Stomach (tissue), 8 donors: ENCODE measurements at regions not wholly inside any gene's neighbourhood (a gene's known extent, or its start where the extent isn't known, plus 50 kb on each side); places are given as distances from the start of the nearest gene placed in this dataset.

Experiments
- DNase-seq, 2 donors: peaks; one replicate each; pipeline versions ENCODE4 v3.0.0 to v3.0.0-alpha.2; 2013 to 2019
- H3K27ac ChIP-seq, 5 donors: fragments of 200-600 bp in 4 of 5; sonication (generic) in 4 of 5; one replicate each; pipeline ENCODE4 v1.5.1; 2013 to 2019; ENCODE audit warnings: mild to moderate bottlenecking in 1 of 5, moderate library complexity in 1 of 5
- H3K27me3 ChIP-seq, 3 donors: fragments of 200-600 bp; sonication (generic); one replicate each; pipeline ENCODE4 v1.5.1; 2017 to 2019; ENCODE audit warnings: mixed run types in 1 of 3
- H3K36me3 ChIP-seq, 4 donors: fragments of 200-600 bp; sonication (generic); 1 replicate in 3 of 4; 2 replicates in 1 of 4; pipeline ENCODE4 v1.5.1; 2016 to 2019
- H3K4me1 ChIP-seq, 4 donors: fragments of 200-600 bp; sonication (generic); one replicate each; pipeline ENCODE4 v1.5.1; 2016 to 2019
- H3K4me3 ChIP-seq, 4 donors: fragments of 200-600 bp; sonication (generic) in 3 of 4; one replicate each; pipeline ENCODE4 v1.5.1; 2016 to 2019; ENCODE audit warnings: mild to moderate bottlenecking in 1 of 4
- H3K9me3 ChIP-seq, 4 donors: fragments of 200-600 bp; sonication (generic); one replicate each; pipeline ENCODE4 v1.5.1; 2016 to 2019
- EP300 ChIP-seq: sonication (generic); formaldehyde crosslinking; IDR thresholded peaks from one replicate; pipeline ENCODE4 v1.6.1; 2017; ENCODE audit warnings: antibody characterized with exemption
- POLR2A ChIP-seq, 4 donors: fragments of 450-650 bp; IDR thresholded peaks; one replicate each; pipeline ENCODE4 v1.6.1; 2016; ENCODE audit warnings: antibody characterized with exemption in 4 of 4, control low read depth in 2 of 4, mild to moderate bottlenecking in 1 of 4, moderate library complexity in 1 of 4
- POLR2AphosphoS5 ChIP-seq, 3 donors: sonication (generic); formaldehyde crosslinking; IDR thresholded peaks; one replicate each; pipeline ENCODE4 v1.6.1; 2016; ENCODE audit warnings: antibody characterized with exemption in 3 of 3
- WGBS, 5 donors: extraction: QIAGEN DNeasy Blood & Tissue Kit in 3 of 5; methylation state at CpG; one replicate each; pipeline versions ENCODE4 v1.1.5 to v1.1.7; 2013 to 2018; 5-methylcytosine and 5-hydroxymethylcytosine counted together
- intact Hi-C: fragments of 100-400 bp; cut with DNase I; formaldehyde crosslinking; loops from one replicate; pipeline ENCODE4 v1.15.1; 2023; ENCODE audit warnings: low total_unique reads
- TF ChIP-seq, protein P1 (sequence below), 7 experiments: fragments of 450-650 bp in 4 of 7; fragments of 200-600 bp in 3 of 7; sonication (generic) in 3 of 7; IDR thresholded peaks; one replicate each; pipeline ENCODE4 v1.5.1; 2016 to 2019; ENCODE audit warnings: antibody characterized with exemption in 7 of 7, control low read depth in 2 of 7, mild to moderate bottlenecking in 1 of 7
- donor health status: healthy with polysubstance abuse.
- donor health status: Bipolar disorder and iron deficiency.
- donor health status: healthy.

DNA sequence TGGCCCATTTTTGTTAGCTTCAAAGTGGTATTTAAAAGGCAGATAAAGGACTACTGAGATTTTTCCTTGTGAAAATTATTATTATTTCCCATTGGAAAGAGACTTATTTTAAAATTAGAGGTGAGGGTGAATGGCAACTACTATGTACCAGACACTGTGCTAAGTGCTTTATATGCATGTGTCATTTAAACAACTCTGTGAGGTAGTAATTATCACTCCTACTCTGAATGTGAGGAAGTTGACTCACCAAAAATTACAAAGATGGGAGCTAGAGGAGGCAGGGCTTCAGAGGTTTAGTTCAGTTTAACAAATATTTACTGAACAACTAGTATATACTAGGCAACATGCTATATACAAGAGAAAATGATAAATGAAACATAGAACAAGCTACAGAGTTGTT, 78.2 kb downstream of the MSL3 start:
- DNase-seq = no peak
- TF ChIP-seq EP300 (no peak), POLR2AphosphoS5 (IDR thresholded peaks at IDR 0.05) (no peak), POLR2A (IDR thresholded peaks at IDR 0.05) (no peak)
- TF ChIP-seq, protein P1, sequence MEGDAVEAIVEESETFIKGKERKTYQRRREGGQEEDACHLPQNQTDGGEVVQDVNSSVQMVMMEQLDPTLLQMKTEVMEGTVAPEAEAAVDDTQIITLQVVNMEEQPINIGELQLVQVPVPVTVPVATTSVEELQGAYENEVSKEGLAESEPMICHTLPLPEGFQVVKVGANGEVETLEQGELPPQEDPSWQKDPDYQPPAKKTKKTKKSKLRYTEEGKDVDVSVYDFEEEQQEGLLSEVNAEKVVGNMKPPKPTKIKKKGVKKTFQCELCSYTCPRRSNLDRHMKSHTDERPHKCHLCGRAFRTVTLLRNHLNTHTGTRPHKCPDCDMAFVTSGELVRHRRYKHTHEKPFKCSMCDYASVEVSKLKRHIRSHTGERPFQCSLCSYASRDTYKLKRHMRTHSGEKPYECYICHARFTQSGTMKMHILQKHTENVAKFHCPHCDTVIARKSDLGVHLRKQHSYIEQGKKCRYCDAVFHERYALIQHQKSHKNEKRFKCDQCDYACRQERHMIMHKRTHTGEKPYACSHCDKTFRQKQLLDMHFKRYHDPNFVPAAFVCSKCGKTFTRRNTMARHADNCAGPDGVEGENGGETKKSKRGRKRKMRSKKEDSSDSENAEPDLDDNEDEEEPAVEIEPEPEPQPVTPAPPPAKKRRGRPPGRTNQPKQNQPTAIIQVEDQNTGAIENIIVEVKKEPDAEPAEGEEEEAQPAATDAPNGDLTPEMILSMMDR (IDR thresholded peaks at IDR 0.05) = no peak
- no peaks in the 10 kb centered on the region for H3K27me3 ChIP-seq
- no peaks in the 10 kb centered on the region for H3K9me3 ChIP-seq
- intact Hi-C loops = no loop called here
- no peaks in the 10 kb centered on the region for H3K4me1 ChIP-seq
- H3K4me3 ChIP-seq = no peak overlapping the region
- H3K36me3 ChIP-seq = no peaks in the 10 kb centered on the region
- no peak overlapping the region for H3K27ac ChIP-seq

DNA sequence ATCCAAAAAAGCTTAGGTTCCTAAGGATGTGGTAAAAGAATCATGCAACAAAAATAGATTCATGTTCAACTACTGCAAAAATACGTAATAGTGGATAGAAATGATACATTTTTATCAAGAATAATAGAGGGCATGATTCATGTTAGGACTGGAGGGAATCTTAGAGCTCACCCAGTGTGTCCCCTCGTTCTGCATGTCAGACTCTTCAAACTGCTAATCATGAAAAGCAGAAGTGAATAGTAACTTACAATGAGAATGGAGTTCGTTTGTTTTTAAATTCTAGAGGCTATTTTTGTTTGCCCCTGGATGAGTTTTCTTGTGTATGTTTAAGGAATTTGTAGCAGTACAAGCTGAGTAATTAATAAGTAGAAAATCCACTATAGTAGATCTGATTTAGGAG, 79.4 kb downstream of the MSL3 start:
- H3K27ac ChIP-seq = no peak overlapping the region
- WGBS, 5 donors = 38 to 55% (median 41%) methylated on average over 3 of the region's 3 CpGs
- no peaks in the 10 kb centered on the region for H3K9me3 ChIP-seq
- TF ChIP-seq POLR2AphosphoS5 (IDR thresholded peaks at IDR 0.05) (no peak), EP300 (no peak), POLR2A (IDR thresholded peaks at IDR 0.05) (no peak)
- TF ChIP-seq, protein P1 (IDR thresholded peaks at IDR 0.05) = no peak
- no peak for DNase-seq
- intact Hi-C loops = no loop called here
- no peaks in the 10 kb centered on the region for H3K36me3 ChIP-seq
- H3K27me3 ChIP-seq = no peaks in the 10 kb centered on the region
- no peaks in the 10 kb centered on the region for H3K4me1 ChIP-seq
- H3K4me3 ChIP-seq = no peak overlapping the region

DNA sequence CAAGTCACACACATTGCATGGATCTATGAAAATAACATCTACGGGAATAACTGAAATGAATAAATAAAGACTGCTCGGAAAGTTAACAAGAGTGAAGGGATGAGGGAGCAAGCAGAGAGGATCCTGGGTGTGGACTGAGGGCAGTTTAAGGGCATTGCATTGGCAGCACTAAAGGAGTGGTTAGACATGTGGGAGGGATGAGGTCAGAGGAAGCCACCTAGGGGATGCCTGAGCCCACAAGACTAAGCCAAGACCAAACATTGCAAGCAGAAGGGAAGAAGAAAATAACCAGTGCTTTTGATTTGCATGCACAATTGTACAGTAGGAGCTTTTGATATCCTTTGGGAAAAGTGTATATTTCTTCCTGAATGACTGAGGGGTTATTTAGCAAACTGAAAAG, 106.1 kb downstream of the MSL3 start:
- no peak overlapping the region for H3K4me3 ChIP-seq
- no peaks in the 10 kb centered on the region for H3K9me3 ChIP-seq
- TF ChIP-seq EP300 = no peak
- no peak for TF ChIP-seq POLR2A (IDR thresholded peaks at IDR 0.05)
- TF ChIP-seq, protein P1 (IDR thresholded peaks at IDR 0.05) = no peak
- TF ChIP-seq POLR2AphosphoS5 (IDR thresholded peaks at IDR 0.05) = no peak
- no peaks in the 10 kb centered on the region for H3K27me3 ChIP-seq
- no peak for DNase-seq
- 79 to 96% (median 90%) methylated on average over 2 of the region's 2 CpGs for WGBS, 5 donors
- no peak overlapping the region for H3K27ac ChIP-seq
- no peaks in the 10 kb centered on the region for H3K36me3 ChIP-seq
- intact Hi-C loops = no loop called here
- H3K4me1 ChIP-seq = no peaks in the 10 kb centered on the region

DNA sequence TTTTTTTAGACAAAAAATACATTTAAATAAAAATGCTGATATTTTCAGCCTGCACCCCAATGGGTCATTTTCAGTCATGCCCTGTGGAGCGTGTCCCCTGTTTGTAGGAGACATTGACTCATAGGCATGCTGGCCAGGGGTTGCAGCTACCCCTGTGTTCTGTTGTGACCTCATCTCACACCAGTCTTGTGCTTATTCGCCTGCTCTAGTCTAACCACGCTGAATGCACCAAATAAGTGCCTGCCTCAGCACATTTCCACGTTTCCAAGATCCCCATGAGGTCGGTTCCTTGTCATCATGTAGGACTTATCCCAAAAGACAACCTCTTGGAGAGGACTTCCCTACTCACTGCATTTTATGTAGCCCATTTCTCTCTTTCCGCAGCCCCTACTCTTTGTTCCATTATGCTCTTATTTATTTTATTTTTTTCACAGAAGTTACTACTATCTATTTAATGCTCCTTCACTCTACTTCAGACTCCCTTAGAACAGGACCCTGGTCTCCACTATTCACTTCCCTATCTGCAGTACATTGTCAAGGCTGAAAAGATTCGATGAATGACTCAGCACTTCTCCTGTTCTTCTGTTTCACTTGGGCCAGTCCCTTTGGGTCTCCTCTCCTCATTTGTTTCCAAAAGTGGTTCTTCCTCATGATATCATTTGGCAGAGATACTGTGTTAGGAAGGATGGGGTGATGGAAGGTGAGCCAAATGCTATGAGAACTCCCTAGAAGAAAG, 109.7 kb downstream of the MSL3 start:
- Histone ChIP-seq H3K9me3 (no peaks in the 10 kb centered on the region), H3K4me3 (no peak overlapping the region), H3K4me1 (no peaks in the 10 kb centered on the region), H3K27ac (no peak overlapping the region), H3K27me3 (peaks cover 0 to 5% (median 0%) of the 10 kb centered on the region in 3 donors), H3K36me3 (no peaks in the 10 kb centered on the region)
- TF ChIP-seq, protein P1 (IDR thresholded peaks at IDR 0.05) = no peak
- TF ChIP-seq EP300 = no peak
- no peak for TF ChIP-seq POLR2AphosphoS5 (IDR thresholded peaks at IDR 0.05)
- TF ChIP-seq POLR2A (IDR thresholded peaks at IDR 0.05) = no peak
- intact Hi-C loops = no loop called here
- DNase-seq = no peak
- WGBS, 5 donors = 64 to 80% (median 69%) methylated on average over 7 of the region's 7 CpGs
